HG03060 (cell line): ENCODE measurements at regions not wholly inside any gene's neighbourhood (a gene's known extent, or its start where the extent isn't known, plus 50 kb on each side); places are given as distances from the start of the nearest gene placed in this dataset.

Experiments
- ATAC-seq: cut with Tn5 transposase; IDR thresholded peaks from one replicate; pipeline ENCODE4 v1.9.1; 2021; ENCODE audit warnings: low read depth, moderate number of reproducible peaks; ENCODE audit not compliant: unreplicated experiment

GRCh38 chr4:1500231-1500965, 94.2 kb upstream of the NKX1-1 start:
- ATAC-seq: no peak

GRCh38 chr4:1499465-1499864, 93.2 kb upstream of the NKX1-1 start:
- ATAC-seq: no peak

GRCh38 chr4:1497189-1497801, 91.1 kb upstream of the NKX1-1 start:
- ATAC-seq: no peak

GRCh38 chr4:1496116-1496642, 89.9 kb upstream of the NKX1-1 start:
- ATAC-seq: no peak

- no peak for ATAC-seq
Observed at GRCh38 chr4:1495416-1496115, 89.3 kb upstream of the NKX1-1 start.

GRCh38 chr4:1494416-1495315, 88.4 kb upstream of the NKX1-1 start:
- ATAC-seq: no peak

- ATAC-seq: no peak
Observed at GRCh38 chr4:1493540-1494287, 87.5 kb upstream of the NKX1-1 start.

GRCh38 chr4:1492651-1493539, 86.7 kb upstream of the NKX1-1 start:
- no peak for ATAC-seq

- no peak for ATAC-seq
Observed at GRCh38 chr4:1492142-1492457, 85.9 kb upstream of the NKX1-1 start.

- ATAC-seq: no peak
Observed at GRCh38 chr4:1491328-1492141, 85.3 kb upstream of the NKX1-1 start.

GRCh38 chr4:1490654-1491327, 84.5 kb upstream of the NKX1-1 start:
- no peak for ATAC-seq

GRCh38 chr4:1490011-1490653, 83.9 kb upstream of the NKX1-1 start:
- ATAC-seq: no peak

GRCh38 chr4:1489639-1489995, 83.4 kb upstream of the NKX1-1 start:
- no peak for ATAC-seq

- ATAC-seq: no peak
Observed at GRCh38 chr4:1488831-1489638, 82.8 kb upstream of the NKX1-1 start.

GRCh38 chr4:1488357-1488756, 82.1 kb upstream of the NKX1-1 start:
- no peak for ATAC-seq

- ATAC-seq: no peak
Observed at GRCh38 chr4:1487761-1488160, 81.5 kb upstream of the NKX1-1 start.
